NB4 (cell line): ENCODE measurements at regions not wholly inside any gene's neighbourhood (a gene's known extent, or its start where the extent isn't known, plus 50 kb on each side); places are given as distances from the start of the nearest gene placed in this dataset.
"Not testable (repeated sequence)": the region's sequence is repeated elsewhere in the genome, so short reads cannot be mapped to it uniquely, and the experiment has no call there.

ENCODE experiments used
- POLR2A ChIP-seq: IDR thresholded peaks from 2 replicates; pipeline ENCODE4 v1.6.1; 2011; ENCODE audit warnings: mild to moderate bottlenecking; ENCODE audit not compliant: insufficient read length; ENCODE audit errors: extremely low read depth
- TF ChIP-seq, protein P1 (sequence below): IDR thresholded peaks from one replicate; pipeline ENCODE4 v1.5.1; 2012; ENCODE audit warnings: low read depth, low read length
- TF ChIP-seq, protein P2 (sequence below): IDR thresholded peaks from 2 replicates; pipeline ENCODE4 v1.6.1; 2011; ENCODE audit warnings: low read depth, low read length

DNA sequence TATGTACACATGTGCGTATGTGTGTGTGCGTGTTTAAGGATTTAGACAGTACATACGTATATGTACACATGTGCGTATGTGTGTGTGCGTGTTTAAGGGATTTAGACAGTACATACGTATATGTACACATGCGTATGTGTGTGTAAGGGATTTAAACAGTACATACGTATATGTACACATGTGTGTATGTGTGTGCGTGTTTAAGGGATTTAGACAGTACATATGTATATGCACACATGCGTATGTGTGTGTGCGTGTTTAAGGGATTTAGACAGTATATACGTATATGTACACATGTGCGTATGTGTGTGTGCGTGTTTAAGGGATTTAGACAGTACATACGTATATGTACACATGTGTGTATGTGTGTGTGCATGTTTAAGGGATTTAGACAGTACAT is 102.1 kb upstream of the ALKAL2 start:
- TF ChIP-seq, protein P1, sequence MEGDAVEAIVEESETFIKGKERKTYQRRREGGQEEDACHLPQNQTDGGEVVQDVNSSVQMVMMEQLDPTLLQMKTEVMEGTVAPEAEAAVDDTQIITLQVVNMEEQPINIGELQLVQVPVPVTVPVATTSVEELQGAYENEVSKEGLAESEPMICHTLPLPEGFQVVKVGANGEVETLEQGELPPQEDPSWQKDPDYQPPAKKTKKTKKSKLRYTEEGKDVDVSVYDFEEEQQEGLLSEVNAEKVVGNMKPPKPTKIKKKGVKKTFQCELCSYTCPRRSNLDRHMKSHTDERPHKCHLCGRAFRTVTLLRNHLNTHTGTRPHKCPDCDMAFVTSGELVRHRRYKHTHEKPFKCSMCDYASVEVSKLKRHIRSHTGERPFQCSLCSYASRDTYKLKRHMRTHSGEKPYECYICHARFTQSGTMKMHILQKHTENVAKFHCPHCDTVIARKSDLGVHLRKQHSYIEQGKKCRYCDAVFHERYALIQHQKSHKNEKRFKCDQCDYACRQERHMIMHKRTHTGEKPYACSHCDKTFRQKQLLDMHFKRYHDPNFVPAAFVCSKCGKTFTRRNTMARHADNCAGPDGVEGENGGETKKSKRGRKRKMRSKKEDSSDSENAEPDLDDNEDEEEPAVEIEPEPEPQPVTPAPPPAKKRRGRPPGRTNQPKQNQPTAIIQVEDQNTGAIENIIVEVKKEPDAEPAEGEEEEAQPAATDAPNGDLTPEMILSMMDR, result not testable (repeated sequence)
- TF ChIP-seq POLR2A, result not testable (repeated sequence)
- TF ChIP-seq, protein P2, sequence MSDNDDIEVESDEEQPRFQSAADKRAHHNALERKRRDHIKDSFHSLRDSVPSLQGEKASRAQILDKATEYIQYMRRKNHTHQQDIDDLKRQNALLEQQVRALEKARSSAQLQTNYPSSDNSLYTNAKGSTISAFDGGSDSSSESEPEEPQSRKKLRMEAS, result not testable (repeated sequence)
